Left ventricle myocardium superior (tissue), 1 donor: ENCODE measurements at regions not wholly inside any gene's neighbourhood (a gene's known extent, or its start where the extent isn't known, plus 50 kb on each side); places are given as distances from the start of the nearest gene placed in this dataset.
"Not testable (repeated sequence)": the region's sequence is repeated elsewhere in the genome, so short reads cannot be mapped to it uniquely, and the experiment has no call there.

ENCODE experiments used
- ATAC-seq: fragments of 200-7000 bp; cut with Tn5 transposase; one replicate; pipeline ENCODE4 v1.9.1; 2020; ENCODE audit warnings: mild to moderate bottlenecking, moderate library complexity
- DNase-seq: peaks from one replicate; pipeline ENCODE4 v3.0.0-alpha.2; 2020
- intact Hi-C: fragments of 100-400 bp; cut with micrococcal nuclease; formaldehyde crosslinking; loops from one replicate; pipeline ENCODE4 v1.11.0; 2022
- donor health status: DM: no; HTN: yes; CAD: no; lungs with severe emphysema.

DNA sequence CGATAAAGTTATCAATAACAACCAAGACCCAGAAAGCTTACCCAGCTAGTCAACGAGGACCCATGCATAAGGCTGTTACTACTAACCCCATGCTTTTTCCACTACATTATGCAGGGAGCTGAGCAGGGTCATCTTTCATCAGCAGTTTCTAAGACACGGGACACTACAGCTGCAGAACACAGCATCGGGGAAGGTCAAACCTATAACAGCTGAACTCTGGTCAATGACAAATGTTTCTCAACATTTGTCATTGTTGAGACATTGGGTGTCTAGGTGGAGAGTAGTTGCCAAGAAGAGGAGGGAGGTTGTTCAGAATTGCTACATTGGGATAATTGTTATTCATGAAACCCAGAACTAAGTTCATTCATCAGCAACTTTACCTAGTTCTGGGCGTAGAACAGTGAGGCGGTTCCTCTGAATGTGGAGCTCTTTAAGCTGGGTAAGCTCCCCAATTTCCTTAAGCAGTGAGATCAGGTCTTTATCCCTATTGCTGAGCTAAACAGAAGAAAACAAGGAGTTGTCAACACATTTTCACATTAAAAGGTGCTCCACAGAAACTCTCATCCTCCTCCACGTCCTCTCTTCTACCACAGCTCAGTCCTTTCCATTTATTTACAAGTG is 105.6 kb downstream of the ZNF22 start:
- DNase-seq (no peak), ATAC-seq (no peak)
- intact Hi-C loops = no loop called here

DNA sequence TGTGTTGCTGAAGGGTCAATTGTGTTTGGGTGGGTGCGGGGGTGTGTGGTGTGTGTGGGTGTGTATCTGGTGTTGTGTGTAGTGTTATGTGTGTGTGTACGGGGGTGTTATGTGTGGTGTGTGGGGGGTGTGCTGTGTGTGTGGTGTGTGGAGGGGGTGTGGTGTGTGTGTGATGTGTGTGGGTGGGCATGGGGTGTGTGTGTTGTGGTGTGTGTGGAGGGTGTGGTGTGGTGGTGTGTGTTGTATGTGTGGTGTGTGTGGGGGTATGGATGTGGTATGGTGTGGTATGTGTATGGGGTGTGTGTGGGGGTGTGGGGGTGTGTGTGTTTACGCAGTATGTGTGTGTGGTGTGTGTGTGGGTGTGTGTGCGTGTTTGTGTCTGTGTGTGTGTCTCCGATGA is 110.8 kb downstream of the ZNF22 start:
- DNase-seq (no peak), ATAC-seq (no peak)
- intact Hi-C loops = no loop called here

DNA sequence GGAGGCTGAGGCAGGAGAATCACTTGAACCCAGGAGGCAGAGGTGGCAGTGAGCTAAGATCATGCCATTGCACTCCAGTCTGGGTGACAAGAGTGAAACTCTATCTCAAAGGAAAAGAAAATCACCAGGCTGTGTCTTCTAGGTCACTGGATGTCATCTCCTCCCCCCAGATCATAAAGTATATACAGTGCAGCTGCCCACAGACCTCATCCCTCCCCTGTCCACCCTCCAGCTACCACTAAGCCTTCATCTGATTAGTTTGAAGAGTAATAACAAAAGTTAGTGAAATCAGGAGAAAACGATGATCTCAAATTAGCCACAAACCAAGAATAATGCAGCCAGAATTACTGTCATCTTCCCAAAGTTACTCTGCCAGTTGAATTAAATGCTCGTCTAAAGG is 117.2 kb downstream of the ZNF22 start:
- ATAC-seq, DNase-seq, intact Hi-C loops: not testable (repeated sequence)

DNA sequence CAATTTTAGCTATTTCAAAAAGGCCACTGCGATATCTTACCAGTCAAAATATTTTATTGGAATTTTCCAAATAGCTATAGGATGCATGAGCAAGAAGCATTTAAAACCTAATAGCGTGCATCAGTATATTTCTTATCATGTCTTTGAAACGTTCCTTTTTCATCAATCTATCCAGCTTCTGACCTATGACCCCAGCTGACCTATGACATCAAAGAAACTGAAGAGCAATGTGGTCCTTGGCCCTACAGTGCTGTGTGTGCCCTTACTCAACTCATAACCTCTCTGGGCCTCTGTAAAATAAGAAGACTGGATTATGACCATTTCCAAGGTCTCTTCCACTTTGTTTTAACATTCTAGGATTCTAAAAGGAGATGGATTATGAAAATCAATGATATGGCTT is 118.2 kb downstream of the ZNF22 start:
- ATAC-seq = no peak

DNA sequence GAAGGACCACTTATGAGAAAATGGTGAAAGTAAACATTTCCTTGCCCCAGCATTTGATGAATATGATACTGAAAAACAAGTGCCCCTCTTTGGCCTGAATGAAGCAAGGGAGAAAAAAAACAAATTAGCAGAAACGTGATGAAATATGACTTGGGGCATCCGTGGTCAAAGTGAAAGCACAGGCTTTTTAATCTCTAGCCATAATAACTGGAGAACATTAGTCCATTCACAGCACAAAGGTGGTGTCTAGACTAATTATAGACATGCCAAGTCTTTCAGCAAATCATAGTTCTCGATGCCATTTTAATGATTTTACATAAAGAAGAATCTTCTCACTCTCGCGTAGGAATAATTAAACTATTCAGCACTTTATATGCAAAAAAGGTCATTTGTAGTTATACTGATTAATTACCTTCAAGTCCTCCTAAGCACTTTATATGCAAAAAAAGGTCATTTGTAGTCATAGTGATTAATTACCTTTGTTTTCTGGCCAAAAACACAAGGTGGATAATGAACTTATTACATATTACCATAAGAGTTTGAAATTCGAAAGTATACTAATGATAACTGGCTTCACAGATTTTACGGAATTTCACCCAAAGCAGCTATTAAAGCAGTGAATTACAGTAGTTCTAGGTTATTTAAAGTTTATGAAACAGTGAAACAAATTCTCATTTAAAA is 121.6 kb downstream of the ZNF22 start:
- DNase-seq, ATAC-seq, intact Hi-C loops: not testable (repeated sequence)

More for the DNA sequence above, 118.2 kb downstream of the ZNF22 start:
- intact Hi-C loops = no loop called here
- DNase-seq = no peak

DNA sequence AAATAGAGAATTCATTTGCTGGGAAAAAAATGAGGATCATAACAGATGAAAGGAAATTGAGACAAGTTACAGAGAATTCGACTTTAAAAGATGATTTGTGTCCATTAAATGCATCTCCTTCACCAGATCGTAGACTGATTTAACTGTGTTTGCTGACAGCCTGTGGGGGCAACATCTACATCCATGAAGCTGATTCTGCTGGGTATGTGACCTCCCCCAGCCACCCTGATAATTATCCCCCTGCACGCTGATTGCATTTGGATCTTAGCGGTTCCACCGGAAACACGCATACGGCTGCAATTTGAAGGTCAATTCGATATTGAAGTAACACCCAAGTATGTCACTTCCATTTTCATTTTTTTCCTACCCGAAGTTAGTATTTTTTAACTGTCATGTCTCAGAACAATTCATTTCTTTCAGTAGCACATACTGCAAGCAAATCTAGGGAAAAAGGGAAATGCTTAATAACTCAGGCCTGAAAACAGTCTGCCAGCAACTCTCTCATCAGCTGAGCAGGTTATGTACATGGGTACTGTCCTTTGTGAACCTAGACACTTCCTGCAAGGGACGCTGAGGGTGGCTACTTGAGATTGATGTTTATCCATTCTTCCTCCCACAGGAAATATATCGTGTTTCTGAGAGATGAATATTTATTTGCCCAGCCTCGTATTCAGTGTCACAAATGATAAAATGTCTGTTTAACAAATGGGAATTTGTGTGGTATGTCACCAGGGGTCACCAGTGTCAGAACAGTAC is 134.9 kb downstream of the ZNF22 start:
- no peak for DNase-seq
- intact Hi-C loops = no loop called here
- no peak for ATAC-seq

DNA sequence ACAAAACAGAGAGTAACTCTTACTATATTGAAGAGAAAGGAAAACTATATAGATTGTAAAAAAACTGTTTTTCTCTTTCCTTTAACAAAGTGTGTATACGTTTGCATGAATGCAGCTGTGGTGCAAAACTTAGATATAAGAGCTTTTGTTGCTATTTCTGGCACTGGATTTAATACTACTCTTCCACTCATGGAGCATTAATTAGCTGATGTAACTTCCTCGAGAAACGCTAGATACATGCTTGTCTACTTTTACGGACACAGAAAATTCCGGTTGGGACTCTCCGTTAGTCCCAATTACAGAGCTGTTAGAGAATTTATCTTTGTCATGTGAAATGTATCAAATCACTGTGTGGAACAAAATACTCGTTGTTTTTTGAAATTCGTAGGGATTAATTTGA is 135.5 kb downstream of the ZNF22 start:
- intact Hi-C loops = no loop called here
- ATAC-seq (no peak), DNase-seq (no peak)

DNA sequence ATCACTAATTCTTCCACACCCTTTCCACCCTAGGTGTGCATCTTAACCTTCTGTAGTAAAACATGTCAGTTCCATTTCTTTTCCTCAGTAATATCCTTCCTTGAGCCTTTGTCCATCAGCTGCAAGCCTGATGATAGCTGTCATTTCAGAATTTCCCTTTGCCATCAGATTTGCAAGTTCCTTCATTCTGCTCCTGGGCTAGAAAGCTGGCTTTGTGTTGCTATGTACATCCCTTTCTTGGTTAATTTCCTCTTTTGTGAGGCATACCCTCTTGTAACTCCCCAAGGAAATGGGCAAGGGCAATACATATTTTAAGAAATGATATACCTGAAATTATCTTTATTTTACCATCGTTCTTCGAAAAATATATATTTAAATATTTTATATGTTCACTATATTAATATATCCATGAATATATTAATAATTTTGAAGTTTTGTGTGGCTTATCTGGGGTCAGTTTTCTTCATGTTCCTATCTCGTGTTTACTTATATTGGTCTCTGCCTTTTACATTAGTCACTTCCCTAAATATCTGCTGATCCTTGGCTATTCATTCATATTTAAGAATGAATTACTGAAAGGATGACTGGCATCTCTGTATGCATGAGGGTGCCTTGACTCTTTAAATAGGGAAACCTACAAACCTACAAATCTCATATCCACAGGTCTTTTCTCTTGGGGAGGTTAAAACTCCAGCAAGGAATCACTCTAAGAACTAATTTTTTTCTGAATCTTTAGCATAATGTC is 143.8 kb downstream of the ZNF22 start:
- no peak for ATAC-seq
- no peak for DNase-seq
- intact Hi-C loops = no loop called here

DNA sequence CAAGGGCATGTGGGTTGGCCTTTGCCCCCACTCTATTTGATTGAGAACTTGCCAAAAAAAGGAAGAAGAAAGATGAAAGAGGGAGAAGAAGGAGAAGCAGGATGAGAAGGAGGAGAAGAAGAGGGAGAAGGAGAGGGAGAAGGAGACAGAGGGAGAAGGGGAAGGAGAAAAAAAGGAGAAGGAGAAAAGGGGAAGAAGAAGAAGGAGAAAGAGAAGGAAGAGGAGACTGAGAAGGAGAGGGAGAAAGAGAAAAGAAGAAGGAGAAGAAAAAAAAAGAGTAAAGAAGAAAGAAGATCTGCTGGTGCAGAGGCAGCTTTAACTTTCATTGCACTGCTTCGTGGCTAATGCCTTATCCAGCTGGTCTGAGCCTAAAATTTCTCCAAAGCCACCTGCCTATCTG is 144.4 kb downstream of the ZNF22 start:
- ATAC-seq, intact Hi-C loops, DNase-seq: not testable (repeated sequence)

DNA sequence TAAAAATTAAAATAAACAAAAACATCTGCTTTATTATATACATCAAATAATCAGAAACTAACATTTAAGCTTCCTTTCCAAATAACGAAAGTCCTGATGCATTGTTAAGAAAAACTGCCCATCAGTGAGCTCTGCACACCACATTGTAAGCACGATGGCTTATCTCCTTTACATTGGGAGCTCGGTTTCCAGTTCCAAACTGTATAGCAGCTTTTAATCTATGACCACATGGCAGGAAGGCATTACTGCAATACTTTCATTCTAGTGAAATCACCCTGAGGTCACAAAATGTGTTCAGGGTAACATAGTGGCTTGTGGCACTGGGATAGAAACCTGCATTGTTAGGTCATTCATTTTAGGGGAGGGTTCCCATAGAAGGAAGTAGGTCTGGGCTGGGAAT is 146.3 kb downstream of the ZNF22 start:
- intact Hi-C loops = no loop called here
- ATAC-seq (no peak), DNase-seq (no peak)

DNA sequence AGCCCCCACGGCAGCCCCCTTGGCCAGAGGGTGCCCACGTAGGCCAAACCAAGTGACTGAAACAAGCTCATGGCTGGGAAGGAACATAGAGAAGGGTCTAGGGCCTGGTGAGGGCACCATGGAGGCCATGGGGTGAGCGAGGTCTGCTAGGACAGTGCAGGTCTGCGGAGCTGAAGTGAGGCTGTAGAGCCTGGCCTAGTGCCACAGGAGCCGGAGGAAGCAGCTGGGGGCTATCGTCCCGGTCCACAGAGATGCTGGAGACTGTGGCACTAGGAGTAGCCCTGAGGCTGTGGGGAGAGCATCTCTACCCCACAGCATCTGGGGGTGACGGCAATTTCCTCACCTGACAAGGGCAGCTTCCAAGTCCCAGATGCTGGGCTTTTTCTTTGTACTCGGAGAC is 150.3 kb downstream of the ZNF22 start:
- ATAC-seq (no peak), DNase-seq (no peak)
- intact Hi-C loops = no loop called here

DNA sequence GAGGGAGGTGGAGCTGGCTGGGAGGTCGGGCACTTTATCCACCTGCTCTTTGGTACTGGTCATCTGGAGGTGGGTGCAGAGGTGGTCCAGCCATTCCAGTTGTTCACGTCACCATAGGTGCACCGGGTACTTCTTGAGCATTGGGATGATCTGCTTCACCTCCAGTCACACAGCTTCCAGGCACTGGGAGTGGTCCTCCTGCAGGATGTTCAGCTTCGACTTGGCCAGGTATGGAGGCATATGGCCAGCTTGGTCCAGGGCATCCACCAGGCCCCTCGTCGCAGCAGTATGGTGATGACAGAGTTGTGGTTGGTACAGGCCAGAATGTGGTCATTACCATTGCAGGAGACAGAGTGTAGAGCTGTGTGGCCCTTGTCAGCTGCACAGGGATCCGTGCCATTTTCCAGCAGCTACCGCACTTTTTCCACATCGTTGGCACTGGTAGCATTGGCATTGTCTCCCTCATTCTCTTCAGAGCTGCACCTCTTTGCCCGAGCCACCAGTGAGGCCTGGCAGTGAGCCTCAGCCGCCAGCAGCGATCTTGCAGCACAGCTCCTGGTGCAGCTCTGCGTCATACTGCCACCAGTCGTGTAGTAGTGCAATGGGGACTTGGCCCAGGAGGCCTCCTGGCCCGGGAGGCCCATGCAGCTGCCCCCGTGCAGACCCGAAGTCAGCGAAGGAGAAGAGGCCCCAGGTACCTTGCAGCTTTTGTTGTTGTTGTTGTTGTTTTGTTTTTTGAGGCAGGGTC is 150.9 kb downstream of the ZNF22 start:
- no peak for DNase-seq
- no peak for ATAC-seq
- intact Hi-C loops = no loop called here

DNA sequence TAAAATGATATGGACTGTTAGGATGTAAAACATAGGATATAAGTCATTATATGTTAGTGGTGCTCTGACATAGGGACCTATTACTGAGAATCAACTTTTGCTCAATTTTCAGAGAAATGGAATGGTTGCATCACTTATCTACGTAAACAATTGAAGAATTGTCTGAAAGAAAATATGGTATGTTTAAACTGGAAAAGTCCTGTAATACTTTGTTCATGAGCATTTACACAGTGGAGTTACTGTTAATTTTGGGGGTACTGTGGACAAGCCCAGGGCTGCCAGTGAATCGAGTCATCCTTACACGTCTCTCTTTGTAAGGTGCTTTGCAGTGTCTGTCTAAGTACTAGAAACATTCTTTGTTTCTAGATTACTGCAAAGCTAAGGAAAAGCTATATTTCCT is 152.0 kb downstream of the ZNF22 start:
- no peak for ATAC-seq
- DNase-seq = no peak
- intact Hi-C loops = no loop called here

DNA sequence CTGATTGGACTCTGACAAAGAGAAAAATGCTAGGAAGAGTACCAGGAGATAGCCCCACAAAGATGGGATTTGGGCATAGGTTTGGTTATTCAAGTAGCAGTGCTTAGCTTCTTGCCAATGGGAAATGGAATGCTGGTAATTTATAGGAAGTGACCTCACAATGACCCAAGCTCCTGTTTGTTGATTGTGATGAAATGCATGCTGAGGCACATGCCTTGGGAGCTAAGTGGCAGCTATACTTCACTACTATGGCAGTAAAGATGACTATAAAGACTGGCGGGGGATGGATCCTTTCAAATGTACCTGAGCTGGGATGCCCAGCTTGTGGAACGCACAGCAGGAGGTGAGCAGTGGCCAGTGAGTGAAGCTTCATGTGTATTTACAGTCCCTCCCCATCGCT is 153.8 kb downstream of the ZNF22 start:
- no peak for DNase-seq
- intact Hi-C loops = no loop called here
- ATAC-seq = no peak

DNA sequence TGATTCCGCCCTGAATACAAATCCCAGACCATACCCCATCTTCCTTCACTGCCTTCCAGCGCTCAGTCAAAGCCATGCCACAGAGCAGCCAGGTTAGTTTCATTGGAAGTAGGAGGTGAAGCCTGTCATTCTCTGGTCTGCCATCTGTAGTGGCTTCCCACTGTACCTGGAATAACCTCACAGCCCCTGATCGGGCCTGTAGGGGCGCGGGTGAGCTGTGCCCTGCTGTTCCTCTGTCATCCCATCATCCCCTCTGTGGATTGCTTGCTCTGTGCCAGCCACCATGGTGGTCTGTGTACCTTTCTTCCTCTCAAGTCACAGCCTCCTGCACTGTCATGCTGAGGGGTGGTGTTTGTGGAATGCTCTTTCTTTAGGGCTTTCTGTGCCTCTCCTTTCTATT is 155.1 kb downstream of the ZNF22 start:
- ATAC-seq (no peak), DNase-seq (no peak)
- intact Hi-C loops = no loop called here

DNA sequence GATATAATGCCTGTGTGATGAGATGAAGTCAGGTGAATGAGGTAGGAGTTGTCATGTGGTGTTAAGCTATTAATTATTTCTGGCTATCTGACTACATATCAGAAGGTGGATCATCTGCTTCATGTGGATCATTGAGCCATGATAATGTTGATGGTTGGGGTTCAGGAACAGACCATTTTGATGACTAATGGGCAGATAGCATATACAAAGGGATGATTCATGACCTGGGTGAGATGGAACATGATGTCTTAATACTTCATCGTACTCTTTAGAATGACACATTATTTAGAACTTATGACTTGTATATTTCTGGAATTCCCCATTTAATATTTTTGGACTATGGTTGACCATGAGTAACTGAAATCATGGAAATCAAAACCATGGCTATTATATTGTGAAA is 155.1 kb downstream of the OR13A1 start:
- ATAC-seq = no peak
- intact Hi-C loops = no loop called here
- no peak for DNase-seq

DNA sequence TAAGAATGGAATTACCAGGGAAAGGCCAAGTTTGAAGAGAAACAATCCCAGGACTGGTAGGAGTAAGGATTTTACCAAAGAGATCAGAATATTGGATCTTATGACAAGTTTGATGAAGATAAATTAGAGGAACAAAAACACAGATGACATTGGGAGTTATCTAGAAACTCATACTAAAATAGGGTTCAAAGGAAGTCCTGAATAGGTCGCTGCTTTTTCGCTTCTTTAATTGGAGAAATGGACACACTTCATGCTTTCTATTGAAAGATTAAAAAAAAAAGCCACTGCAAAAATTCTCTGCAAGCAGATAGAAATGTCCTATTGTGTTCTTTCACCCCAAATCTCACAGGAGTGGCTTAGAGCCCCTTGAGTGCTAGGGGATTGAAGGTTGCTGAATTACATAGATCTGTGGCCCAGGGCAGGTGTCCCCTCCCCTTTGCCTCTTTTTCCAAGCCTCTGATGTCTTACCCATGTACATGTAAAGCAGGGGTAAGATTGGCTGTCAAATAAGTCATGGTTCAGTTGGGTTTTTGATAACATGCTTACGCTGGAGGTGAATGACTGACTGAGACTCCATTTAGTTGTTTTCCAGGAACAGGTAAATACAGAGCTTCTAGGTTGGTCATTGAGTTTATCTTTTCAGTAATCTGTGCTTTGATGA is 152.0 kb downstream of the OR13A1 start:
- intact Hi-C loops = no loop called here
- ATAC-seq = no peak
- no peak for DNase-seq

DNA sequence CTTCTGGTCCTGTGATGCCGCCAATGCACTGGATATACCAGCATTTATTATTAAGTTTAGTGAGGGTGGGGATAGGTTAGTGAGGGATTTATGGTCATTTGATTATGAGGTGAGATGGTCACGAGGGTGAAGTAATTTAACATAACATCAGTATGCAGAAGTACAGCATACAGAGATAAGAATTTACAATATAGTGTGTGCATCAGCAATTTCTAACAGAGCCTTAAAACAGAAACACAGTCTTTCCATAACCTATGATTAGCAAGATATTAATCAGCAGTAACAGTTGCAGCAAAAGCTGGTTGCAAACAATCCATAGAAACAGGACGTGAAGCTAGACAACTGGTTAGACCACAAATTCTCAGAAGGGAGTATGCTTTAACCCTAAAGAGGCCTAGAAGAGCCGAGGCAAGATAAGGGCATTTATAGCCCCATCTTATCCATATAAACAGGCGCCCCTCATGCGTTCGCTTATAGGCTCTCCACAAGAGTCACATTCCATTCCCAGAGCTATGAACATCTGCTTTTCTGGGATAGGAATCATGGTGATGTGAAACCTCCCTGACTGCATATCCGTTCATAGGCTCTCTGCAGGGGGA is 139.8 kb downstream of the OR13A1 start:
- intact Hi-C loops, ATAC-seq, DNase-seq: not testable (repeated sequence)
